ENCODE measurements at regions not wholly inside any gene's neighbourhood (a gene's known extent, or its start where the extent isn't known, plus 50 kb on each side); places are given as distances from the start of the nearest gene placed in this dataset.
"Not testable (repeated sequence)": the region's sequence is repeated elsewhere in the genome, so short reads cannot be mapped to it uniquely, and the experiment has no call there.

DNA sequence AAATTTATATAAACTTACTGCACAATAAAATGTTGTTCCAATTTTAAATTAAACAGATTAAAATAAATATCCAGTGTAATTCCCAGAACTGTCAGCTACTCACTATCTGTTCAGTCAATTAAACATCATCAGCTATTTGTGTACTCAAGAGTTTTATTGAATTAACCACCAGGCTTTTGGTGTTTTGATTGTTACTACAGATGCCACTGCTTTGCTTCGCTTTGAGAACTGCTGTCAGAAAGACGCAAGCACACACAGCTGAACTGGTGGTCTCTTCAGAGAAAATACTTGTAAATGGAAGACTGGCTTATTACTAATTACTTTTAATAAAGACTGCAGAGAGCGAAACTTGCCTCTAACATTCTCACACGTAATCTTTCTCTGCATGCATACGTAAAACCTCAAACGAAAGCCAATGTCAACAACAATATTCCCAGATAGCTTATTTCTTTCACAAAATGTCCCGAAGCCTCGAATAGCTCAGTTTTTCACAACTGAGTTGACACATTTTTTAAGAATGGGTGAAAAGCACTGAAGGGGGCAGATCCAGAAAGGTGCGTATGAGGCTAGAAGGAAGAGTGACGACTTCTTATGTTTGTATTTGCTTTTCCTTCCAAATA is 259.6 kb upstream of the RPS23 start:
- ATAC-seq: no peak

DNA sequence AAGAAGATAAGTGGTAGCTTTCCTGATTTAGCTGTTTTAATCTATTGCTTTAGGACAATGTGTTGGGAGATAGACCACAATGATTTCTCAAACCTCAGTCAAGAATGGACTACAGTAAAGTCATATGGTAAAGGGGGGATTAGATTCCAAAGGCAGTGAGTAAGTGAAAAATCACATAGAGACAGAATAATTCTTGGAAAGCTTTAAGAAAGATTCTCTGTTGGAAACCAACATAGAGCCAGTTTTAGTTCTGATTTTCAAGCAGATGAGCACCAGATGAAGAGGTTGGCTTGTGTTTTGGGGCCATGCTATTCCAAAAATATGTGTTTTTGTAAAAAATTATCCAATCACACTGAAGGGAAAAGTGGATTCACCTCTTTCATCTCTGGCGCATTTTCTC is 256.8 kb upstream of the RPS23 start:
- ATAC-seq: no peak

DNA sequence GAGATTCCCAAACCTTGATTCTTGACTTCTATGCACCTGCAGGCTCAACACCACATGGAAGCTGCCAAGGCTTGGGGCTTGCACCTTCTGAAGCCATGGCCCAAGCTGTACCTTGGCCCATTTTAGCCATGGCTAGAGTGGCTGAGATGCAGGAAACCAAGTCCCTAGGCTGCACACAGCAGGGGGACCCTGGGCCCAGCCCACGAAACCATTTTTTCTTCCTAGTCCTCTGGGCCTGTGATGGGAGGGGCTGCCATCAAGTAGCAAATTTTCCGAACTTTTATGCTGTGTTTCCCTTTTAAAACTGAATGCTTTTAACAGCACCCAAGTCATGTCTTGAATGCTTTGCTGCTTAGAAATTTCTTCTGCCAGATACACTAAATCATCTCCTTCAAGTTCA is 253.9 kb upstream of the RPS23 start:
- not testable (repeated sequence) for ATAC-seq

DNA sequence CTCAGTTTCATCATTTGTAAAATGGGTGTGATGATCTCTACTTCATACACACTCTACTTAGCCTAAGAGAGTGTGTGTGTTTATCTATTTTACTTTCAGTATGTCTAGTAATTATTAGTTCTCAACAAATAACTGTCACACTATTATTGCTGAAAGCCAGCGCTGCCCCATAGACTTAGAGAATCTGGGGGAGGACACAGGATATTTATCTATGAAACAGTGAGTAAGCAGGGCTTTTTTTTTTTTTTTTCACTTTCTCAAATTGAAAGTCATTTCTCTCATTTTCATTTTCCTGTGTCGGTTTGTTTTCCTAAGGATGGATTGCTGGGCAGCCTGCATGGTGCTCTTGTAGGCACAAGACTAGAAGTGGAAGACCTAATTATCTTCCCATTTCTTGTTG is 248.4 kb upstream of the RPS23 start:
- ATAC-seq: no peak

DNA sequence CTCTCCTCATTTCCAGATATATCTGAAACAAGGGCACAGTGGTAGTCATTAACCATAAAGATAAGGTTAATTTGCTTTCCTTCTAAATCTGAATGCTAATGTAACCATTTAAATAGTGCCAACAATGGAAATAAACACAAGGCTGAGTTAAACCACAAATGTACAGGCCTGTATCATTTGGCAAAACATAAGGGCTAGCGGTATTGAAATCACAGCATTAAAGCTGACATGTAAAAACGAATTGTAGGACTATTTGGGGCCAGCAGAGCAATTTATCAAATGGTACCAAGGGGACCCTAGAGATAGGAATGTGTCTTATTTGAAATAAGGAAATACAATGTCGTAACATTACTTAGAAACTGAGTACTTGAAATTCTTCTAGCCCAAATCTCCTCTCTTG is 247.5 kb upstream of the RPS23 start:
- no peak for ATAC-seq

DNA sequence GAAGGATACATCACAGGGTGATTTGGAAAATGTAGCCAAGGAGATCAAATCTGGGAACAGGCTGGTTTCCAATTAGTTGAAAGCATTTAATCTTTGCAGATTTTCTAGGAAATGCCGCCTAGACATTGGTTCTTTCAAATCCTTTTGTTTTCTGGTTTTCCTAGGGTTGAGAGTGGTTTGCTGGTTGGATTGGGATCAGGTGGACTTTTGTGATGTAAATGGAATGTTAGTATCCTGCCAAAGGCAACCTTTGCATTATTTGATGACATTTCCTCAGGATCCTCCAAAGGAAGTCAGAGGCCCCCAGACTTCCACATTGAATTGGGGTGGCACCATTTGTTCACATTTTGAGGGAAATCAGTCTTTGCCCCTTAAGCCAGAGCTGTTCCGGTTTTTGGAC is 245.5 kb upstream of the RPS23 start:
- ATAC-seq: no peak

DNA sequence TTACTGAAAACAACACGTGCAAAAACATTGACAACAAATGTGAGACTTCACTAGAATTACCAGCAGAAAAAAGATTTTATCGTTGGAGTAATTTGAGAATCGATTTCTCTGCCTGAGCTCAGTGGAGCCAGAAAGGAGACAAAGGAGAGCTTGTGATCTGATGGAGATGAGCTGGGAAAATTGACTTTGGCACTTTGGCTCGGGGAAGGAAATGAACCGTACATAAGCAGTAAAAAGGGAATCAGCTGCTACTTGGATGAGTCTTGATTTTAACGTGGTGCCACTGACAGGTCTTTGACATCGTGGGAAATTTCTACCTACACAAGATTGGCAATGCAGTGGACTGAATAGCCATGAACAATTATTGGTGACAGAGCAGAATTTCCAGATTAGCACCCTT is 244.7 kb upstream of the RPS23 start:
- ATAC-seq: no peak

DNA sequence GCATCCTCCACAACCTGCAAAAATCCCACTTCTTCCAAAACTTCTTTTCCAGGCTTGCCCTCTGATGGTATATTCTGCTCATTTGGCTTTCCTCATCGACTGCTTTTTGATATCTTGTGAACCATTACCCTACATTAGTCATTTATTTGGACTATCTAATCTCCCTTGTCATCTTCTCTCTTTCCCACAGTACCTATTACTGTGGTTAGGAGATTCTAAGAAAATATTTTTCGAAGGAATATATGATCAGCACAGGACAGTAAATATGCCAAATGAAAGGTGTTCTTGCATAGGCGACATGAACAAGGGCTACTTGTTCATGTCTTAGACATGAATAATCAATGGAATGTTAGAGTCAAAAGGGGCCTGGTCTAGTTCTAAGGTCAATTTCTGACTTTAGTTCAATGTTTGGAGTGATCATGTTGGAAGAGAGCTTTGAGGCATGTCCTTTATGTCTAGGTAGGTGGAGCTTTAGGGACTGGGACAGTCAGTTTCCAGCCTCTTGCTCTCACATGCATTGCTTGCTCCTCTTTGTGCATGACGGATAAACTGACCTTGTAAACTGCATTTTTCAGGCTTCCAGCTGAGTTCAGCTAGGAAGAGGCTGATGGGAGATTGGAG is 243.4 kb upstream of the RPS23 start:
- no peak for ATAC-seq

DNA sequence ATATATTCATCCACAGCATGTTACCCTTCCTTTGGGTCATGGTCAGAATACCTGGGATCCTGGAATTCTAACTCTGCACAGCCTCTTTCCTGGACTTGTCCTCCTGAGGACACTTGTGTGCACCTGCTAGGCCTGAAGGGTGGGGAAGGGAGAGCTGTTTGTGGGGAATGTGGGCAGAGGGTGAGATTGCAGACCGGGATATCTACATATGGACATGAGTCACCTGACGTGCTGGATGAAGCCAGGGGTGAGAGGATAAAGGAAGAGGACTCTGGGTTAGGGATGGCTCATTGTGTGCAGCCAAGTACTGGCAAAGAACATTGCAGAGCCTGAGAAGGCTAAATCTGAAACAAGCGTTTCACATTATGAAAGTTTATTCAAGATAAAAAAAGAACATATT is 241.4 kb upstream of the RPS23 start:
- no peak for ATAC-seq

DNA sequence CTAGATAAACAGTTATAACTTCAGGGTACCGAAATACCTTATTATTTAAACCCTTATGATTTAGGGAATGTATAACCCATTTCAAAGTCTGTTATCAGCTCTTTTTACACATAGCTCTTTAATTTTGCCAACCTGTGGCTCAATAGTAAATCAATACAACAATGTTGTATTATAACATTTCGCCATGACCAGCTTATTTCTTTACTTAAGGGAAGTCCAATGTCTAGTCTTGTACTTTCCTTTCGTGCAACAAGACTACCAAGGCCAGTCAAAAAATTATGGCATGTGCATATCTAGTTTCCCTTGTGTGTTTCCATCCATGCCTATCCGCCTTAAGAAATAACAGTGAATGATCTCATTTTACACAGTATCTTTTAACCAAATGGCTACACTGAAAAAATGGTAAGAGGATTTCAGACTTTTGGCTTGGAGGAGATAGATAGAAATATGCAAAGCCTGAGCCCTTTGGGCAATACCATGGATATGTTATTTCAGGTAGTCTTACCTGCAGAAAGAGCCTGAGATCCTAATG is 239.5 kb upstream of the RPS23 start:
- ATAC-seq: no peak

DNA sequence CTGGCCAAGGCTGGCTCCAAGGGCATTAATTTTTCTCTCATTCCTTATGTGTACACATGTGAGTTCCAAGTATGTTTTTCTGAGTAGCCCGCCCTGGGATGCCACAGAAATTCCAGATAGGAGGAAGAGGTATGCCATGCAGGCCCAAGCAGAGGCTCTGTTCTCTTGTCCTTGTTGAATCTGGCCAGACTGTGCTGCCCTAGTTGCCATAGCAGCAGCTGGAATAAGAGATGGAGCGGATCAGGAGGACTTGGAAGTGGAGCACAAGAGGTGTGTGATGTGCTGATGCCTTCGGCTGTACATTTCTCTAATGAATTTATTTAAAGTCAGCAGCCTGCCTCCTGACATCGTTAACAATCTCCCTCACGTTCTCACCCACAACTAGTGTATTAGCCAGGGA is 235.6 kb upstream of the RPS23 start:
- ATAC-seq: no peak

DNA sequence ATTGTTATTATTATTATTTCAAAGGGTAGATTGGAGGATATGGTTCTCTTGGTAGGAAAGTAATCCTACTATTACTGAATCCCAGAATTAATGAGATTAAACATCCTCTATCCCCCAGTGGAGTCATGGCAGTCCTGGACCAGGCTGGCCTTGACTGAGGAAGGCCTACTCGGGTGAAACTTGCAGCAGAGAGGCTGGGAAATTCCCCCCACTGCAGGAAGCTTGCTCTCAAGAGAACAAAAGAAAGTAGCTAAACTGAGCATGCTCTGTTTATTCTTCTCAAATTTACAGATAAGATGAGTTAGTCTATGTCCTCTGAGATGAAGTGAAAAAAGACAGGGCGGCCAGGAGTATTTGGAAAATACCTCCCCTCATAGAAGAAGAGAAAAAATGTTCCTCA is 233.9 kb upstream of the RPS23 start:
- no peak for ATAC-seq

DNA sequence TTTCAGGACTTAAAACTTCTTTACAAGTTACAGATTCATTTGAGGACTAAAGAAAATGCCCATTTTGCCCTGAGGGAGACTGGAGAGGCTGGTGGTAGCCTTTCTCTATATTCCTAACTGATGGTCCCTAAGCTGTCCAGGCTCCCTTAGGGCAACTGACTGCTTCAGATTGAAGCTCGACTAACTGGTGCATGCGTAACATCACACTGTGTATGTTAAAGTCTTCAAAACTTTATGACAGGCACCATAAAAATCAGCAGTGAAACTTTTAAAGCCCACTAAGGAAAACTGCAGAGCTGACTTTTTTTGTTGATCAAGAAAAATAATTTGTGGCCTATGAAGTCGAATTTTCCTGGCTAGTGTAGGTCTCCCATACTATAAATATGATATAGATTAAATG is 233.0 kb upstream of the RPS23 start:
- ATAC-seq: no peak

DNA sequence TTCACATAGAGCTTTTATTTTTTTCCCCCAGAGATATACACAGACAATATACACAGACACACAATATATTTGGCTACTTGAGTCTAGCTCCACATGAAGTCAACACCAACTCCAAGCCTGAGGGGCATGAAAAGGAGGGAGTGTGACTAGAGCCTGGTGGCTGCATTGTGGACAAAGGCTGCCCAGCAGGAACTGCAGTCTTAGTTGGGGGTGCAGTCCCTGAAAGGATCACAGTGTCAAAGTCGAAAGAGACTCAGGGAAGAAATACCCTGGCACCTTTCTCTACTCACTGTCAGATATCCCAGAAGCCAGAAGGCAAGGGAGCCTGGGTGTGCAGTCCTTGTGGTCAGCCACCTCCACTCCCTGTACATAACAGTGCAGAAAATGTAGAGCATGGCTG is 231.6 kb upstream of the RPS23 start:
- no peak for ATAC-seq

DNA sequence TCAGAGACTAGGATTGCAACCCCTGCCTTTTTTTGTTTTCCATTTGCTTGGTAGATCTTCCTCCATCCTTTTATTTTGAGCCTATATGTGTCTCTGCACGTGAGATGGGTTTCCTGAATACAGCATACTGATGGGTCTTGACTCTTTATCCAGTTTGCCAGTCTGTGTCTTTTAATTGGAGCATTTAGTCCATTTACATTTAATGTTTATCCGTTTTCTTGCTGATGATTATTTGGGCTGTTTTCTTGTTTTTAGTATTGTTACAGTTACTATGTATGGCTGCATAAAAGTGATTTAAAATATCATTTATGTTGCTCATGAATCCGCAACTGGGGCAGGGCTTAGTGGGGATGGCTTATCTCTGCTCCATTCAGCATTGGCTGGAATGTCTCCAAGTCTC is 228.2 kb upstream of the RPS23 start:
- not testable (repeated sequence) for ATAC-seq

DNA sequence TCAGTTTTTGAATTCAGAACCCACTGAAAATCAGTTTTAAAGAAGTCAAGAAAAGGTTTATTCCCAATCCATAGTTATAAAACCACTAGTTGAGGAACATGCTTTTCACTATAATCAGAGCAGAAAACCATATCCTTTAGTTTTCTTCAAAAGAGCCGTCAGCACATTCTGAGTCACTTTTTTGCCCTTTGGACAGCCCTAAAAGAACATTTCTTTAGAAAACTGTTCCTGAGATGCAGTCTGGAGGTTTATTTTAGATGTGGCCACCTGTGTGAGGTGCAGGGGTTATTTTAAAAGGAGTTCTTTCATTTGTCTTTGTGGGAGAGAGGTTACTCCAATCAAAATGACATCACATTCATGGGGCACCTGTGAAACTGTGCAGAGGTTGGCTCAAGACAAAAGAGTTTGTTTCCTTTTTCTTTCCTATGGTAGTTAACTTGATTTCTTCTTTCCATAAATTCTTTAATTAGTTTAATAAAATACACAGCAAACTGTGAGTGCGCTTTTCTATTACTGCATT is 221.6 kb upstream of the RPS23 start:
- ATAC-seq: no peak

DNA sequence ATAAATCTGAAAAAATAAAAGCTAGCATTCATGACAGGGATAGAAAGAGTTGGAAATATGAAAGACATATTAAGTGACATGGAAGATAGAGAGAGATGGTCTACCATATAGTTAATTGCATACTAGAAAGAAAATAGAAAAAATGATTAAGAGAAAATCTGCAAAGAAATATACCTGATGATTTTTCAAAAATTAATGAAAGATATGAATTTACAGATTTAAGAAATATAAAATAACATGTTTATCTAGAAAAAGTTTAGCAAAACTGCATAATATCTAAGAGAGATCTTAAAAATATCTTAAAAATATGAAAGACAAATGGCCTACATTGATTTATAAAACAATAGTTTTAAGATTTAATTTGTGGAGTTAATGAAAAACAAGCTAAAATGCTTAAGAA is 219.1 kb upstream of the RPS23 start:
- no peak for ATAC-seq

DNA sequence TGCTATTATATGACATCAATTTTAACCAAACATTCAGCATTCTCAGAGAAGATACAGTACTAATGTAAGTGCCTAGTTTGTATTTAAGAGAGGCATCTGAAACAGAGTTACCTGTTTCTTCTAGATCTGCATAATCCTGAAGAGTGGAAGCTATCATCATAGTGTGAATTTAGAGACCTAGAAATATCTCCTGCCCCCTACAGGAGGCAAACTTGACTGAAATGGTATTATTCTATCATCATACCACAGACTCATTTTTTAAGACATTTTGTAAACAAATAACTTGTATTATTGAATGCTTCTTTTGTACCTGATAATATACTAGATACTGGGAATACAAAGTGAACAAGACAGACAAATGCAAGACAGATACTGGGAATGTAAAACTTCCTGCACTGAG is 216.8 kb upstream of the RPS23 start:
- no peak for ATAC-seq

DNA sequence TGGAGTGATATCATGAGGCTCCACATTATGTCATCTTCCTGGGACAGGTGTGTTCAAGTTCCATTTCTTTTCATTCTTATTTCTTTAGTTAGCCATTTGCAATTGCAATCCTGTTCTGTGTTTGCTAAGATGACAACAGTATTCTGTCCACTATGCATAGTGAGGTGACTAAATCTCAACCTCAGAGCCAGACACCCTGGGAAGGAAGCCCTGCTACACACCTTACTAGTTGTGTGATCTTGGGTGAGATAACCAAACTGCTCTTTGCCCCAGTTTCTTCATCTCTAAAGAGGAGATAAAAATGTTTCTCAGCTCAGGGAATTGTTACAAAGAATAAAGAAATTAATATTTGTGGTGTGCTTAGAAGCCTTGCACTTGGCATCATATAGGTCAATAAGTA is 215.1 kb upstream of the RPS23 start:
- no peak for ATAC-seq

DNA sequence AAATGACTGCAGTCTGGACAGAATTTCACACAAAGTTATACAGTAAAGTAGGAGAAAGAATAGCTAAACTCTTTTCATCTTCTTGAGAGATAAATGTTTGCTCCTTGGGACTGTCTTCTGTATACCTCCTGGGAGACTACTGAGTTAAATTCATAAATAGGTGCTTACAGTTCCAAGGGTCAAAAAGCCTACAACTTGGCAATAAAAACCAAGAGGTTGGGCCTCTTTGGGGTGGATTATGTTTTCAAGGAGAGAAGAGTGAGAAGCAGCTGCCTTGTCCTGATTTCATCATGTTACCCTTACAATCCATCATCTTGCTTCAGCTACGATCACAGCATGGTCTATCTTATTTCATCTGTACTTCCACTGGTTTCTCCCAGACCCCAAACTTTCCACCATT is 213.2 kb upstream of the RPS23 start:
- no peak for ATAC-seq

DNA sequence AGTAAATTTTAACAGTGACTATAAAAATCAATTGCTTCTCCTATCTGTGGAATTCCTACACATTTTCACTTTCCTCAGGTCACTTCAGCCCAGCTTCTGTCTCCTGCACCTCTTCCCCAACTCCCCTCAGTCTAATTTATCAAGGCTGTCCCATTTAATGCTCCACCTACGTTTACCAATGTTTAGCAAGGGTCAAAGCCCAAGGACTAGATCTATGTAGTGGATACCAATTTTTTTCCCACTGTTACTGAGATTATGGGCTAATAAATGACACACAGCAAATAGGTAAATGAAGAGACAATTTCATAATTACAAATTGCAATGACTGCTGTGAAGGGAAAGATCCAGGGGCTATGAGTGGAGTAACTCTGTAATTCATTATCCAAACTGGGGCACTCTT is 211.5 kb upstream of the RPS23 start:
- ATAC-seq: no peak

DNA sequence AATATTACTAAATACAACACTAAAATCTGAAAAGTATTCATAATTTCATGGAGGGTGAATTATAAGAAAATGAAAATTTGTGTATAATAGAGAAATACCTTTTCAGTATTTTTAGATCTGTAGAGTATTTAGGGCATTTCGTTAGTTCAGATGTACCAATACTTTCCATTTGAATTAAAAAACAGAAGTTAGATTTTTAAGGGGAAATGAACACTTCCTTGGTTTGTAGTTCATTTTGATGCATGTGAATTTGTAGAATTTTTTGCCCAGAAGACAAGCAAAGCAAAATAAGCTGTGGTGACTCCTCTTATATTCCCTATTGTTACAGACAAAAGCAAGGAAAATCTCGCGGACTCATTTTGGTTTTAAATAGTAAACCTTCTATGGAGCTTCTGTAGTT is 209.0 kb upstream of the RPS23 start:
- no peak for ATAC-seq

DNA sequence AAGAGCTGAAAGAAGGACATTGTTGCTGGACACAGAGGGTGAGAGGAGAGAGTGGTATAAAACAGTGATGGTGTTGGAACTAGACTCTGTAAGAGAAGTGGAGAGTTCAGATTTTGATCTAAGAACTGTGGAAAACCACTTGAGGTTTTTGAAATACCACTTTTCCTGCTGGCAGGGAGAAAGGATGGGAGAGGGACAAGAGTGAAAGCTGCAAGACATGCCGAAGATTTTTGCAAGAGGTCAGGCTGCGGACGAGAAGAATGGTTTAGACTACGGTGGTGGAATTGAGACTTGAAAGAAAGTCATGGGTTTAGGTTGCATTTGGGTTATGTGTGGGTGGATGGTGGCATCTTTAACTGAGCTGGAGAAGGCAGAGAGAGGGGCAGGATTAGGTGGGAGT is 202.2 kb upstream of the RPS23 start:
- ATAC-seq: no peak

DNA sequence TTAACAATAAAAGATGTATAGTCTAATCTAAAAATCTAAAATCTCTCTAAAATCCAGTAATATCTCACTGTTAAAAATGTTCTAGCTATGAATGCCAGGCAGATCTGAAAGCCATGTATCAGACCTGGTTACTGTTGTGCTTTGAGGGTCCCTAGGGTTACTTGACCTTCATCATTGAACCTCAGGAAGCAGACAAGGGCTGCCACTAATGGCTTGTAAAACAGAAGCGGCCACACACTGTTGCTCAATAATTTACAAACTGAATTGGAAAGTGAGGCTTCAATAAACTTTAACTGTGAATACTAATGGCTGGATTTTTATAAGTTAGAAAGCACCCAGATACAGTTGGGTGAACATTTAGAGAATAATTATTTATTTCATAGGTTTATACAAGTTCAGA is 198.0 kb upstream of the RPS23 start:
- no peak for ATAC-seq

DNA sequence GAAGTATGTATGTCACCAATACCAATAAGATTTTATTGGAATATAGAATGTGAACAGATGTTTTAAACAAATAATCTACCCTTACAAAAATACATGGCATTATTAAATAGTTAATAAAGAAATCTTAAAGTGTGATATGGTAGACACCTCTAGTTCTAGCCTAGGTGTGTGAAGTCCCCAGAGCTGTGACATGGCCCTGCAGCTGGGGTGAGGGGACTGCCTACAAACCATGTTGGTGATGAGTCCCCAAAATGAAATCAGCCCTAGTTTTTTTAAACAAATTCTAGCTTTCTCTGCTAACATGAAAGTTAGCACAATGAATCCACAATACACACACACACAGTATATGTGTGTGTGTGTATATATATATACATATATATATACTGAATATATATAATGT is 195.1 kb upstream of the RPS23 start:
- no peak for ATAC-seq

Data from activated CD4-positive, CD25-positive, alpha-beta regulatory T cell treated with anti-CD3 and anti-CD28 coated beads, Interleukin-2, amount 50 U/mL, for 24 hours (primary cell).